Left hindlimb (tissue), 1 donor: ENCODE measurements at regions not wholly inside any gene's neighbourhood (a gene's known extent, or its start where the extent isn't known, plus 50 kb on each side); places are given as distances from the start of the nearest gene placed in this dataset.
"Not testable (repeated sequence)": the region's sequence is repeated elsewhere in the genome, so short reads cannot be mapped to it uniquely, and the experiment has no call there.

ENCODE experiments used
- DNase-seq: peaks from one replicate; pipeline ENCODE4 v3.0.0-alpha.2; 2018

- DNase-seq = no peak
Measured at GRCh38 chr1:70760154-70760553, 287.5 kb downstream of the PTGER3 start.

DNA sequence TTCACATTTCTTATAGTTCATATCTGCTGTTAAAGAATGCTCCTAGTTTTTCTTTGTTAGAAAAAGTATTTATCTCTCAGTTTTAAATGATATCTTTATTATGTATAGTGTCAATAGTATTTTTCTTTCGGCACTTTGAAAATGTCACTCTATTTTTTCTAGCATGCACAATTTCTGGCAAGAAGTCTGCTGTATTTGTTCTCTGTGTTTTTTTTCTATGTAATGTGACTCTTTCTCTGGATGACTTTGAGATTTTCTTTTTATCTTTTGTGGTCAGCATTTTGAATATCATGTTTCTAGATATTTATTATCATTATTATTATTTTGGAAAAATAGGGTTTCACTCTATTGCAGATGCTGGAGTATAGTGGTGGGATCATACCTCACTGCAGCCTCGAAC, 285.2 kb downstream of the PTGER3 start:
- DNase-seq = no peak

GRCh38 chr1:70764747-70765146, 282.9 kb downstream of the PTGER3 start:
- no peak for DNase-seq

GRCh38 chr1:70767377-70767776, 280.2 kb downstream of the PTGER3 start:
- no peak for DNase-seq

DNA sequence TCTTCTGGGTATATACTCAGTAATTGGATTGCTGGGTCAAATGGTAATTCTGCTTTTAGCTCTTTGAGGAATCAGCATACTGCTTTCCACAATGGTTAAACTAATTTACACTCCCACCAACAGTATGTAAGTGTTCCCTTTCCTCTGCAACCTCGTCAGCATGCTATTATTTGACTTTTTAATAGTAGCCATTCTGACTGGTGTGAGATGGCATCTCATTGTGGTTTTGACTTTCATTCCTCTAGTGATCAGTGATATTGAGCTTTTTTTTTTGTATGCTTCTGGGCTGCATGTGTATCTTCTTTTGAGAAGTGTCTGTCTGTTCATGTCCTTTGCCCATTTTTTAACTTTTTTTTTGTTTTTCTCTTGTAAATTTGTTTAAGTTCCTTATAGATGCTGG, 279.4 kb downstream of the PTGER3 start:
- DNase-seq = no peak

DNA sequence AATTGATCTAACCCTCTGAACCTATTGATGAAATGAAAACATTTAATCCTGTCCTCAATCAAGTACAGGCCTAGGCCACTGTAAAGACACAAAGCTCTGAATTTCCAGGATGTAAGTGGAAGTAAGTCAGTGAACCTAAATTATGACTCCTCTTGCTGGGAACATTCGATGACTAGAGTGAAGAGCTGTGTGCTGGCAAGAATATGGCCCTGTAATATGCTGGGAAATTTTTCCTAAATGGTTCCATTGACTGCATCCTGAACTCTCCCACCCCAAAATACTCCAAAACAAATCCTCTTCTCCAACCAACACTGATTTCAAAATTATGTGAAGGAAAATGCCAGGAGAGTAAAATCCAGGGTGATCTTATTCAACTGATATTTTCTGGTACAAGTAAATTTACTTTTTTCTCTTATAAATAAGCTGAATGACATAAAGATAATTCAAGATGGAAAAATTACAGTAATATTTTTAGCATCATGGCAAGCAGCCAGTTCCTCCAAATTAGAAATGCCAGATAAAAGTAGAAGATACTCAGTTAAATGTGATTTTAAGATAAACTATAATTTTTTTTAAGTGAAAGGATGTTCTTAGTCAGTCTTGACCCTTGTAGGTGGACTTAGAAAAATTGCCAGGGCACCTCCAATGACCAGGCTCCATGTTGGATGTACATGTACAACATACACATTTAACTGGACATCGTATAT, 269.4 kb downstream of the PTGER3 start:
- DNase-seq = no peak

DNA sequence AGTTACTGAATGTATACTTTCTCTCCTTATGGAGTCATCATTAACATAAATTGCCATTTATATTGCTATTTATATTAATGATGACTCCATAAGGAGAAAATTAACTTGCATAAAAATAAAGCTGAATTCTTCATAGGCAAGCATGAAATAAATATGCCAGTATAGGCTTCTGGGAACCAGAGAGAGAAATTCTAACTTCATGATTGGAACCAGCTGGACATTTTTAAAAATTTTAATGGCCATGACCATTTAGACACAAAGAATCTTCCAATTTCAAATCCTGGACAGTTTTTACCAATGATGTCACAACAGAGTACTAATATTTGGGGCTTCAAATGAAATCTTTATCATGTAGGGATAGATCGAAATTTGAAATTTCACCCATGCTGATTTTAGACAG, 268.7 kb downstream of the PTGER3 start:
- DNase-seq = no peak

GRCh38 chr1:70779571-70779970, 268.0 kb downstream of the PTGER3 start:
- no peak for DNase-seq

DNA sequence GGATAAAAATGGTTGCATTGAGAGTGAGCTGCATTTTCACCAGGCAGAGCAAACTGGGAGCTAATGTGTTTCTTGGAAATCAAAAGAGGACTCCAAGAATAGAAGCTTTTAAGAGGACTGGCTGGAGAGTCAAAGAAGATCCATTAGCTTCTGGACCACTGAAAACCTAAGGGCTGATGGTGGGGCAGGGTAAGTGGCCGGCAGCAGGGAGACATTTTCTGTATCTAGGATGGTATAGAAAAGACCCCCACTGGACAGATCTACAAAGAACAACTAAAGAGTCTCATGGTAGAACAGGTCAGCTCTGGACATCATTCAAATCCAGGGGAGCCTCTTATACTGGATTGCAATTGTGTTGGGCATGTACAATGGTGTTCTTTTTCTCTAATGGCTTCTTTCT, 262.3 kb downstream of the PTGER3 start:
- no peak for DNase-seq

GRCh38 chr1:70790232-70790923, 257.2 kb downstream of the PTGER3 start:
- DNase-seq = no peak

DNA sequence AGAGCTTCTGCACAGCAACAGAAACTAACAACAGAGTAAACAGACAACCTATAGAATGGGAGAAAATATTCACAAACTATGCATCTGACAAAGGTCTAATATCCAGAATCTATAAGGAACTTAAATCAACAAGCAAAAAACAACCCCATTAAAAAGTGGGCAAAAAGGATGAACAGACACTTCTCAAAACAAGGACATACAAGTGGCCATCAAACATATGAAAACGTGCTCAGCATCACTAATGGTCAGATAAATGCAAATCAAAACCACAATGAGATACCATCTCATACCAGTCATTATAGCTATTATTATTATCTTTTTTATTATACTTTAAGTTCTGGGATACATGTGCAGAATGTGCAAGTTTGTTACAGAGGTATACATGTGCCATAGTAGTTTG, 252.6 kb downstream of the PTGER3 start:
- not testable (repeated sequence) for DNase-seq

DNA sequence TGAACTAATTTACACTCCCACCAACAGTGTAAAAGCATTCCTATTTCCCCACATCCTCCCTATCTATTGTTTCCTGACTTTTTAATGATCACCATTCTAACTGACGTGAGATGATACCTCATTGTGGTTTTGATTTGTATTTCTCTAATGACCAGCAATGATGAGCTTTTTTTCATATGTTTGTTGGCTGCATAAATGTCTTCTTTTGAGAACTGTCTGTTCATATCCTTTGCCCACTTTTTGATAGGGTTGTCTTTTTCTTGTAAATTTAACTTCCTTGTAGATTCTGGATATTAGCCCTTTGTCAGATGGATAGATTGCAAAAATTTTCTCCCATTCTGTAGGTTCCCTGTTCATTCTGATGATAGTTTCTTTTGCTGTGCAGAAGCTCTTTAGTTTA, 251.3 kb downstream of the PTGER3 start:
- DNase-seq = not testable (repeated sequence)

DNA sequence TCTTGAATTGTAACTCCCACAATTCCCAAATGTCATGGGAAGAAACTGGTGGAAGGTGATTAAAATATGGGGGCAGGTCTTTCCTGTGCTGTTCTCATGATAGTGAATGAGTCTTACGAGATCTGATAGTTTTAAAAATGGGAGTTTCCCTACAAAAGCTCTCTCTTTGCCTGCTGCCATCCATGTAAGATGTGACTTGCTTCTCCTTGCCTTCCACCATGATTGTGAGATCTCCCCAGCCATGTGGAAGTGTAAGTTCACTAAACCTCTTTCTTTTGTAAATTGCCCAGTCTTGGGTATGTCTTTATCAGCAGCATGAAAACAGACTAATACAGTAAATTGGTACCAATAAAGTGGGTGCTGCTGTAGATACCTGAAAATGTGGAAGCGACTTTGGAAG, 245.0 kb downstream of the PTGER3 start:
- not testable (repeated sequence) for DNase-seq

- no peak for DNase-seq
Measured at GRCh38 chr1:70805641-70806040, 242.0 kb downstream of the PTGER3 start.

- DNase-seq = no peak
Measured at GRCh38 chr1:70807088-70807664, 240.4 kb downstream of the PTGER3 start.

DNA sequence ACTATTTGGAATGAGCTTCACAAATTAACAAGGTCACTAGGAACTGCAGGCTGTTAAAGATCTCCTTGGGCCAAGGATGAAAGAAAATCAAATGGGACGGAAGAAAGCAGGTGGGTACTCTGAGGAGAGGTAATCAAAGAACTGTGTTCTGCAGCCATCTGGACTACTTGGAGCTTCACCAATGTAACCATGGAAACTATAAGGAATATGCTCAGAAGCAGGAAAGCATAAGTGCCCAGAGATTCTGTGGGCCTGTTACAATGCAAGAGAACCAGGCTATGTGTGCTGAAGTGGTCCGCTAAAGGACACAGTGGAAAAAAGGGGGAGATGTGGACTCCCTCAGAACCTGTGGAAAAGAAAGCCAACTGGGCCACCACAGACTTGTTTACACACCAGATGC, 238.5 kb downstream of the PTGER3 start:
- DNase-seq = no peak

DNA sequence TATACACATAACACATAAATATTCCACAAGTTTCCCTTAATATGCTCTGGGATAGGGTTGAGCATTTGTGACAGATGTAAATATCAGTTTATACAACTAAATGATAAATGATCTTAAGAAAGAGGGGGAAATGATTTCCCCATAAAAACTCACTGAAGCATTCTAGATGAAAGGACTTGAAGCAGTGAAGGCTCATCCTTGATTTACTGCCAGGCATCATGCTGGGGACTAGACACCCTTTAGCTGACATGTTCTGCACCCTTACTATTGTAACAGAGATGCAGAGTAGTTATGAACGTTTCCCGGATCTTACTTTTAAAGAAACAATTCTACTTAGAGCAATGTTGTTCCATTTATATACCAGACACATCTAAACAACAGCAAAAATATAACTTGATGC, 235.8 kb downstream of the PTGER3 start:
- no peak for DNase-seq

DNA sequence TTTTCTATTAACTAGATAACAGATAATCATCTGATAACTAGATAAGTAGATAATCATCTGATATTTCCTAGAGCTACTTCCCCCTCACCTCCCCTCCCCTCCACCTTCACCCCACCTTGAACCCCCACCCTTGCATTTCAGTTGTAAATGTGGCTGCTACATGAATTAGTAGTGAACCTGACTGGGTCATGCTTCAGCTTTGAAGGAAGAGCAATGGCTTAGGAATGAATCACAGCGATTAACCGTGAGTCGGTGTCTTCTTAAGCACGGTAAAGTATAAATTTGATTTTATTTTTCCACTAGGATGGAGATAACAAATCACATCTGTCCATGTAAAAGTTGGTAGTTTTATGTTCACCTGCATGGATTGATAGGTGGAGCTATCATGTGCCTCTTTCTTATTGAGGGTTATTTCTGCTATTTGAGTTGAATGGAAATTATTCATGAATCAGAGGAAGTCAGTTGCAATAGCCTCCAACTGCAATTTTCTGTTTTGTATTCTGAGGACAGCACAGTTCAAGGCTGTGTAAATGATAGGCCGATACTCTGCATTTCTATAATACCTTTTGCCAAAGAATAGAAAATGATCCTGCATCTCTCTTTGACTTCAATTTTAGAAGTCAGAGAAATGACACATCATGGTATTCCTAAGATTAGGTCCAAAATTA, 235.0 kb downstream of the PTGER3 start:
- no peak for DNase-seq

- no peak for DNase-seq
Measured at GRCh38 chr1:70818401-70818800, 229.2 kb downstream of the PTGER3 start.

GRCh38 chr1:70819231-70819630, 228.4 kb downstream of the PTGER3 start:
- no peak for DNase-seq

DNA sequence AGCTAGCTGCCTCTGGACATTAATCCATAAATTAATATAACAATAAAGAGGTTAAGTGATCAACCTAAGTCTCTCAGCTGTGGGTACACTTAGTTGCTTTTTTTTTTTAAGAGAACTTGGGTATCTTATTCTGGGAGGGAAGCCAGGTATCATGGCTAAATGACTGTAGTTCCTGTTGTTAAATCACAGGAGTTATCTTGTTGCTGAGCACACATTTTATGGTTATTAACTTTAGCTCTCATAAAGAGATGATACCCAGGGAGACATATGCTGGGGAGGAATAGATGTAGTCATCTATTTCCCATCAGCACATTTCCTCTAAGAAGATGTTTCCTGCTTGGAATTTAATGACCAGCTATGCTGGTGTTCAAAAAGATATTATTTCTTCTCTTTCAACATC, 227.8 kb downstream of the PTGER3 start:
- no peak for DNase-seq

DNA sequence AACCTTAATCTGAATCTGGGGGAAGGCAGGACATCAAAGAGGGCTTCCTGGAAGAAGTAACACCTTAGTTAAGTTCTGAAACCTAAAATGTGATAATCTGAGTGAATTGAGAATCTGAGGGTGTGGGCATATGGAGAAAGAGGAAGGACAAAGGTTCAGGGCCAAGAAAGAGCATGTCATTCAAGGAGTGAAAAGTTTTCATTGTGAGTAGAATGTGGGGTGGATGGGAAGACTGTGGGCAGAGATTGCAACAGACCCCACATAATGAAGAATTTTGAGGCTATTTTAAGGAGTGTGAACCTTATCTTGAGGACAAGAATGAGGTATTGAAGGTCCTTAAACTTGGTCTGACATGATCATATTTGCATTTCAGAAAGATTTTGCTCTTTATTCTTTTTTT, 227.2 kb downstream of the PTGER3 start:
- no peak for DNase-seq

GRCh38 chr1:70820995-70821394, 226.6 kb downstream of the PTGER3 start:
- DNase-seq = no peak

DNA sequence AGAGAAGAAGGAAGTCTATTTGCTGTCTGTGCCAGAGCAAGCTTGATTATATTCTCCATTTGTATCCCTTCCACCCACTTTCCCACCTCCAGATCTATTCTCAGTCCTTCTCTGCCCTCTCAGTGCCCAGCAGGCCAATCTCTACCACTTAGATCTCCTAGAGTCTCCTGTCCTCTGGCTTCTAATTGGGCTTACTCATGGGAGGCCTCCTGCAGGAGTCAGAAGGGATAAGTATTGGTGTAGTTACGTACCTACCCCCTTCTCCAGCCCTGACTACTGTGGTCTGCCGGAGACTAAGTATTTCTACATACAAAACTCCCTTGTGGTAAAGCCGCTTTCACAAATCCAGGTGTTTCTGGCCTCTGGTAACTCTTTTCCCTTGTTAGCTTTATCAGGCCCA, 221.2 kb downstream of the PTGER3 start:
- no peak for DNase-seq
